ENCODE measurements at regions not wholly inside any gene's neighbourhood (a gene's known extent, or its start where the extent isn't known, plus 50 kb on each side); places are given as distances from the start of the nearest gene placed in this dataset.

DNA sequence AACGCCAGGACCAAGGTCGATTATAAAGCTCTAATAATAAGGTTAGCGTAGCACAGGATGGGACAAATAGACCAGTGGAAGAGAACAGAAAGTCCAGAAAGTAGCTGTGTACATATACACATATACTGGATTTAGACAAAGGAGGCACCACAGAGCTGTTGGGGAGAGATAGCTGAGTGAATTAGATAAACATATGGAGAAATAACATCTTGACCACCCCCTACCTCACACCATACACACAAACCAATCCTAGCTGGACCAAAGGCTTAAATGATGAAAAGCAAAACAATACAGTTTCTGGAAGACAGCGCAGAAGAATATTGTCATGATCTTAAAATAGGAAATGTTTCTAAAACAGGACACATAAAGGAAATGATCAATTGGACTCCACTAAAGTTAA is 112.9 kb downstream of the PXDC1 start:
- no peak for DNase-seq

GRCh38 chr6:3636060-3636459 is 115.5 kb downstream of the PXDC1 start:
- no peak for DNase-seq

DNA sequence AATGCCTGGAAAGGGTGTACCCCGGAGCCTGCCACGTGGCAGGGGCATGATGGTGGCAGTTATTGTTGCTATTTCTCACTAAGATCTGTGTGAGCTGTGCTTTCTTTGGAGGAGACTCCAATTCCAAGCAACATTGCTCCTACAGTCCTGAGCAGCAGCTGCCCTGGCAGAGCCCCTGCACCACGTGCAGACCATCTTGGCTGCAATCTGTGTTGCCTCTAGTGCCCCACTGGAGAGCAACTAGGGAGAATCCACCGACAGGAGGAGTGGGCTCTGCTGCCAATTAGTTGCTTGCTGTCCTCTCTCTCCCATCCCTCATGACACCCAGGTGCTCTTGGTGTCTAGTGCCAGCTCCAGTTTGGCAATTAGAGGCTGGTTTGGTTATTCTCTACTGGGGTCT is 116.0 kb downstream of the PXDC1 start:
- no peak for DNase-seq

DNA sequence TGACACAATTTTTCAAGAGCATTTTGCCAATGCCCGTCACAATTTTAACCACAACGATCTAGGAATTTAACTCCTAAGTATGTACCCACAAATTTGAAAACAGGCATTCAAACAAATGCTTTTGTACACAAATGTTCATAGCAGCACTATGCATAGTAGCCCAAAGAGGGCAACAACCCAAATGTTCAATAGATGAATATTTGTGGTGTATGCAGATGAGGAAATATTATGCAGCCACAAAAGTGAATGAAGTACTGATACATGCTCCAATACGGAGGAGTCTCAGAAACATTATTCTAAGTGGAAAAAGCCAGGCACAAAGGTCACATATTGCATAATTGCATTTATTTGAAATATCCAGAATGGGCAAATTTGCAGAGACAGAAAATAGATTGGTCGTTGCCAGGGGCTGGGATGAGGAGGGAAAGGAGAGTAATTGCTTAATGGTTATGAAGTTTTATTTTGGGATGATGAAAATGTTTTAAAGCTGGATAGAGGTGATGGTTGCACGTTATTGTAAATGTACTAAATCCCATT is 117.2 kb downstream of the PXDC1 start:
- no peak for DNase-seq

GRCh38 chr6:3633711-3634110 is 117.8 kb downstream of the PXDC1 start:
- no peak for DNase-seq

GRCh38 chr6:3631877-3632276 is 119.6 kb downstream of the PXDC1 start:
- DNase-seq = no peak

DNA sequence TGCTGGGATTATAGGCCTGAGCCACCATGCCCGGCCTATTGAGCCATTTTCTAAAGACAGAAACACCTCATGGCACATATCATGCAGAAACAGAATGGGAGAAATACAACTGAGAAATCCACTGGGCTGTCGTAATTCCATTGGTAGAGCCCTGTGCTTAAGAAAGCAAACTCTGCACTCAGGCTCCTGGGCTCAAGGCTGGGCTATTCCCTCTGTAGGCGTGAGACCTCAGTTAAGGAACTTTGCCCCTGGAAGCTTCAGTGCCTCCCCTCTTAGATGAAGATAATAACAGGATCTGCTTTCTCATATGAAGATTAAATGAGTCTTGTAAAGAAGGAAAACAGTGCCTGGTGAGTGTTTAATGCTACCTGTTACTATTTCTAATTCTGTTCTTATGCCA is 120.3 kb downstream of the PXDC1 start:
- no peak for DNase-seq

DNA sequence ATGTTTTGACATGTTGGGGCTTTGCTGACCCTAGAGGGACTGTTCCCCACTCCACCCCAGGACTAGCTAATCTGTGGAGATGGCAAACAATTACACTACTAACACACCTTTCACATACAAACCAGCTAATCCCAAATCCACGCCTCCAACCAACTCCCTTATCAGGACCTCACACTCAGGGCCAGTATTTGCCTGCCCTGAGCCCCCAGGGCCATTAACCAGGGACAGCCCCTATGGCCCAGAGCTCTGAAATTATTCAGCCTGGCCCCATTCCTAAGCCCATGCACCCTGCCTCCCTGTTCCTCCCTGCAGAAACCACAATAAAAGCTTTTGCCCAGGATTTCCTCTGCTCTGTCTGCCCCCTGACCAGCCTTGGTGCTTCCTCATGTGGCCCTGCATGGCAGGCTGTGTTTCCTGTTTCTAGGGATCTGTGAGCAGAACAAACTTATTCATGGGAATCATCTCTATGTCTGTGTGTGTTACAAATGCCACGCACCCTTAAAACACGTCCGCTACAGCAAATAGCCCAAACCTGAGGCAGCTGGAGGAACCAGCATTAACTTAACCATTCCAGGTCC is 121.2 kb downstream of the PXDC1 start:
- no peak for DNase-seq

DNA sequence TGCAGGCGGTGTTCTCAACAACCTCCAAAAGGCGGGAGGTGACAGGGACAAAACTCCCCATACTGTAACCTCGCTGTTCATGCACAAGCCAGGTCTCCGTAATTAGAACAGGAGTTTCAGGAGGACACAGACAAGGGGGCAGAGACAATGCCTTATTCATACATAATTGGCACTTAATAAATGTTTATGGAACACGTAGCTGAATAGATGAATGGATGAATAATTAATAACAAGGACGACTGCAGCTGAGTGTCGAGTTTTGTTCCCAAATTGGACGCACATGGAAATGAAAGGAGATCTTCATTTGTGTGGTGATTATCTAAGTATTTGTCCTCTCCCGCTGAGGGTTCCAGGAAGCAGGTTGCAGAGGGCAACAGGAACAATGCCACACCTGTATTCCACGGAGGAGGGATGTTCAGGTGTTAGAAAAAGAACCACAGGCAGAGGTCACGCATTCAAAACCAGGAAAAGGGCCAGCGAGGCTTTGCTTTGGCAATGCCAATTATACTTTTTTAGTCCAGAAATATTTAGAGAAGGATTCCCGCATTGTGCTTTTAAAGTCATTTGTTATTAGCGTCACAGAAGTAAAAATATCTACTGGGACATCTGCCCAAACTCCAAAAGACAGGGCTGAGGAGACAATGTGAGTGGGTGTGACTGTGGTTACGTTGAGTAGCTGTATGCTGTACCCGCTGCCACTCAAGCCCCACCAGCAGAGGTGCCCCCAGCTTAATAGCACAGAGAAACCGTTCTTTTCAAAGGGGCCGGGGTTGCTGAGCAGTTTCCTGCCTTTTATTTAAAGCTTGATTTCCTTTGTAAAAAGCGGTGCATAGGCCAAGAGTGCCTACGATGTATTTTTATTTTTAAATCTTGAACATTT is 123.3 kb downstream of the PXDC1 start:
- no peak for DNase-seq

GRCh38 chr6:3627501-3627900 is 124.0 kb downstream of the PXDC1 start:
- no peak for DNase-seq

GRCh38 chr6:3625980-3626563 is 125.4 kb downstream of the PXDC1 start:
- DNase-seq = no peak

DNA sequence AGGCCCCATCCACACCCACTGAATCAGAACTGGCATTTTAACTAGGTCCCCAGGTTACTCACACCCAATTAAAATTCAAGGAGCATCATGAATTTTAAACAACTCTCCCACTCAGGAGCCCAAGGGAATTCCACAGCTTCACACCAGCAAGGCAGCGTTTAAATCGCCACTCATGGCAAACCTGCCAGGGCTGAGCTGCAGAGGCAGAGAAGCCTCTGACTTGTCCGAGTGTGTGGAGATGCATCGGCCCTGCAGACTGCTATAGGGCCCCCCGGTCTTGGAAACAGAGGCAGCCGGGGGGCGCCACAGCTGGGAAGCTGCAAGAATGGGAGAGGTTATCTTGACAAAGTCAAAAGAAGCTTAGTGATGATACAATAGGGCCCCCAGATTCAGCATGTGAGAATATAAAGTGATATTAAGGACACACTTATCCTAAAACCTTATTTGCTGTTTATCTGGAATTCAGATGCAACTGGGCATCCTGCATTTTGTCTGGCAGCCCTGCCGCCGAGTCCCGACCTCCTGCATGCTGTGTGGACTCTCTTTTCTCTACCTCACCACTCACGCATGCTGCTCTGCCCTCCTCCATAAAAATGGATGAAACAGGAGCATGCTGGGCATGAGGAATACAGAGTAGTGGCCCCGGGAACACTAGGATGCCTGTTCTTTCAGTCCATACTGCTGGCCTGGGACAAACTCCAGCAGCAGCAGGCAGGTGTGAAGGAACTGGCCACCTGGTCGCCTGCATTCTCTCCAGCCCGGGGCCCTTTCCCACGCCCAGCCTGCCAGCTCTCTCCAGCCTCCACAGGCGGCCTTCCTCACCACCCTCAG is 126.1 kb downstream of the PXDC1 start:
- DNase-seq = no peak

GRCh38 chr6:3624250-3625136 is 127.0 kb downstream of the PXDC1 start:
- peak; percentile 44 for DNase-seq

GRCh38 chr6:3623451-3624249 is 127.9 kb downstream of the PXDC1 start:
- no peak for DNase-seq

- no peak for DNase-seq
Observed at GRCh38 chr6:3621411-3621810, 130.1 kb downstream of the PXDC1 start.

- no peak for DNase-seq
Observed at GRCh38 chr6:3620937-3621336, 130.6 kb downstream of the PXDC1 start.

DNA sequence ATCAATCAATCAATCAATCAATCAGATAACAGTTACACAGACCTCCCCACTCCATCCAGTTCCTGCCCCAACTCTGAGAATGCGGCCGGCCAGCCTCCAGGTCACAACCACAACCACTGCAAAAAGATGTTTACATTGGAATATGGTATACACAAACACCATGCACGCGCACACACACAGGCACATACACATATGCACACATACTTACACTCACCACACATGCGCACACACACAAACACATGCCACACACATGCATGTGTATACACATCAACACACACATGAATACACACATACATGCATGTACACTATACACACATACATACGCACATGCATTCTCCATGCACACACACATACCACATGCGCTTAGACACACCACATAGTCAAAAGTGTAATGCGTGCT is 131.1 kb downstream of the PXDC1 start:
- no peak for DNase-seq

- no peak for DNase-seq
Observed at GRCh38 chr6:3619800-3620199, 131.7 kb downstream of the PXDC1 start.

DNA sequence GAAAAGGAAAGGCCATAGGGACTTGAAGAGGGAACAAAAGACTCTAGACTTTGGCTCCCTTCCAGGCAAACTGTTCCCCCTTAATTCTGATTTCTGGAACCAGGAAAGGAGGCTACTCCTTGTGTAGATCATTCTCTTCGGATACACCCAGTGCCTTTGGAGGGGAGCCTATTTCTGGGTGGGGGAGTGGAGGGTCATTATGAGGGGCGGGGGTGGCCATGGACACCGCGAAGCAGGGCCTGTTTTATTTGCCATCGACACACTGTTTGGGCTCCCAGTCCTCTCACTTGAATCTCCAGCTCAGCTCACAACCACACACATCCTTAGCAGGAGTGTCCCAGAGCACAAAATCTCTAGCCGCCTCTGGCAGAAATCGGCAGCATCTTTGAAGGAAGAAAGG is 132.3 kb downstream of the PXDC1 start:
- DNase-seq = no peak

- DNase-seq = peak; percentile 96
Observed at GRCh38 chr6:3618642-3619041, 132.9 kb downstream of the PXDC1 start.

- no peak for DNase-seq
Observed at GRCh38 chr6:3617681-3618311, 133.7 kb downstream of the PXDC1 start.
